ENCODE measurements at regions not wholly inside any gene's neighbourhood (a gene's known extent, or its start where the extent isn't known, plus 50 kb on each side); places are given as distances from the start of the nearest gene placed in this dataset.

DNA sequence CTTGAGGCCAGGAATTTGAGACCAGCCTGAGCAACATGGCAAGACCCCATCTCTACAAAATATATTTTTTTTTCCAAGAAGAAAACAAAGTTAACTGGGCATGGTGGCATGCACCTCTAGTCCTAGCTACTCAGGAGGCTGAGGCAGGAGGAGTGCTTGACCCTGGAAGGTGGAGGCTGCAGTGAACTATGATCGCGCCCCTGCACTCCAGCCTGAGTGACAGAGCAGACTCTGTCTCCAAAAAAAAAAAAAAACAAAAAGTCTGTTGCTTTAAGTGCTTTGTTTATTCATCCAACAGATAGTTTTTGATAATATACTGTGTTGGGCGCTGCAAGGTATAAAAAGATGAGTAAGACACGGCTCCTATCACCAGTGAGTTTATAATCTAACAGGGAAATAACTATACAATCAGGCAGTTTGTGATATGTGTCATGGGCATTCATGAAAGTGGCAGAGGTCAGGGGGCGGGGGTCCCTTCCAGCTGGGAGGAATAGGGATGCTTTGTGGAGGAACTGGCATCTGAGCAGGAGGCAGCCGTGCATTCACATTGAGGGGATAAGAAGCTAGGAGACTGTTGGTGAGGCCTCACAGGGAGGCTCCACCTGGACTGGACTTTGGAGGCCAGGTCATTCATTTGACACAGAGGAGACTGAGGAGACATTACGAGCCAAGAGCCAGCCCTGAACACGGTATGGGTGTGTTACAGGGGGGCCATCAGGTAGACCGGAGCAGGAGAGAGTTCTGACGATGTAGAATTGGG, 67.3 kb upstream of the ERRFI1 start:
- Histone ChIP-seq H3K4me3 (ENCODE audit: extremely low read depth in 1 of 4, insufficient read depth in 2 of 4, low read depth in 3 of 4, low read length in 4 of 4) (no peak overlapping the region), H3K4me1 (replicated peaks in 1 of 4; ENCODE audit: control insufficient read depth in 3 of 4, insufficient read depth in 4 of 4, low read length in 3 of 4) (no peaks in the 10 kb centered on the region), H2AK5ac (ENCODE audit: low read depth, low read length) (no peak overlapping the region), H2BK120ac (replicated peaks; ENCODE audit: low read depth, low read length) (no peak overlapping the region), H3K79me2 (ENCODE audit: control insufficient read depth in 1 of 2, insufficient read depth in 2 of 2, low read length in 2 of 2) (no peaks in the 10 kb centered on the region), H3K18ac (ENCODE audit: extremely low read depth, low read length) (no peak overlapping the region), H3K4ac (replicated peaks; ENCODE audit: insufficient read length, low read depth, low read length) (no peak overlapping the region), H4K91ac (replicated peaks; ENCODE audit: insufficient read length, low read length) (no peak overlapping the region), H3K27ac (ENCODE audit: low read depth, low read length) (no peak overlapping the region), H4K20me1 (replicated peaks in 1 of 2; ENCODE audit: control insufficient read depth in 1 of 2, insufficient read depth in 2 of 2, low read length in 2 of 2) (no peaks in the 10 kb centered on the region), H3K23me2 (ENCODE audit: low read depth, low read length) (no peaks in the 10 kb centered on the region), H2BK5ac (ENCODE audit: low read depth, low read length) (no peak overlapping the region), H3K36me3 (ENCODE audit: control insufficient read depth in 2 of 4, insufficient read depth in 4 of 4, low read length in 3 of 4) (no peaks in the 10 kb centered on the region), H3K23ac (ENCODE audit: insufficient read length) (no peak overlapping the region), H2AFZ (ENCODE audit: low read length) (no peak overlapping the region), H3K56ac (replicated peaks; ENCODE audit: insufficient read length, low read depth, low read length) (no peak overlapping the region), H4K5ac (ENCODE audit: insufficient read length, low read depth, low read length) (no peak overlapping the region), H2BK12ac (ENCODE audit: low read depth, low read length) (no peak overlapping the region), H4K8ac (ENCODE audit: extremely low read depth, insufficient read depth, low read length) (no peak overlapping the region), H3K4me2 (ENCODE audit: insufficient read depth in 1 of 2, low read depth in 2 of 2, low read length in 2 of 2) (no peak overlapping the region), H2BK20ac (ENCODE audit: low read length) (no peak overlapping the region), H3K14ac (ENCODE audit: insufficient read length) (no peak overlapping the region), H3K9me3 (ENCODE audit: insufficient read depth in 2 of 2, low read depth in 1 of 2, low read length in 1 of 2) (no peaks in the 10 kb centered on the region), H3K9ac (replicated peaks in 1 of 4; ENCODE audit: extremely low read depth in 1 of 4, low read depth in 3 of 4, low read length in 3 of 4) (no peak overlapping the region), H2BK15ac (ENCODE audit: low read length) (no peak overlapping the region), H3K27me3 (replicated peaks in 1 of 4; ENCODE audit: control insufficient read depth in 3 of 4, extremely low read depth in 1 of 4, insufficient read depth in 3 of 4, low read length in 3 of 4) (no peaks in the 10 kb centered on the region), H3K79me1 (ENCODE audit: low read depth, low read length) (no peaks in the 10 kb centered on the region)
- ChIA-PET CTCF (ENCODE audit: partially characterized antibody) (no interaction called here), POLR2A (ENCODE audit: partially characterized antibody) (no interaction called here)
- FAIRE-seq (no peak), DNase-seq (ENCODE audit: low read depth in 1 of 2, low spot score in 2 of 2) (no peak)
- WGBS, 2 experiments (ENCODE audit: extremely low coverage in 1 of 2, insufficient coverage in 1 of 2, insufficient read length in 1 of 2, insufficient replicate concordance in 2 of 2, low coverage in 1 of 2, low lambda C conversion rate in 2 of 2, missing lambda C conversion rate in 1 of 2): 89% methylated on average over 8 of the region's 10 CpGs; no CpG with 5 or more reads in 1 of the 2 experiments
- TF ChIP-seq RAD21 (IDR thresholded peaks at IDR 0.05 in 1 of 2, conservative IDR thresholded peaks at IDR 0.05 in 1 of 2; ENCODE audit: low read depth in 2 of 2, low read length in 2 of 2) (no peak), CTBP2 (IDR thresholded peaks at IDR 0.05; ENCODE audit: borderline replicate concordance, insufficient read depth, insufficient read length, low read length) (no peak), EGR1 (IDR thresholded peaks at IDR 0.05; ENCODE audit: borderline replicate concordance, low read depth, low read length) (no peak), BCL11A (IDR thresholded peaks at IDR 0.05; ENCODE audit: low read depth in 2 of 2, low read length in 2 of 2) (no peak), EP300 (IDR thresholded peaks at IDR 0.05; ENCODE audit: borderline replicate concordance in 1 of 2, low read depth in 2 of 2, low read length in 2 of 2) (no peak), EZH2 (IDR thresholded peaks at IDR 0.05; ENCODE audit: low read depth, low read length, severe bottlenecking) (no peak), GTF2F1 (IDR thresholded peaks at IDR 0.05; ENCODE audit: borderline replicate concordance, low read depth, low read length) (no peak), BACH1 (IDR thresholded peaks at IDR 0.05; ENCODE audit: low read length) (no peak)
- TF ChIP-seq, protein P1, sequence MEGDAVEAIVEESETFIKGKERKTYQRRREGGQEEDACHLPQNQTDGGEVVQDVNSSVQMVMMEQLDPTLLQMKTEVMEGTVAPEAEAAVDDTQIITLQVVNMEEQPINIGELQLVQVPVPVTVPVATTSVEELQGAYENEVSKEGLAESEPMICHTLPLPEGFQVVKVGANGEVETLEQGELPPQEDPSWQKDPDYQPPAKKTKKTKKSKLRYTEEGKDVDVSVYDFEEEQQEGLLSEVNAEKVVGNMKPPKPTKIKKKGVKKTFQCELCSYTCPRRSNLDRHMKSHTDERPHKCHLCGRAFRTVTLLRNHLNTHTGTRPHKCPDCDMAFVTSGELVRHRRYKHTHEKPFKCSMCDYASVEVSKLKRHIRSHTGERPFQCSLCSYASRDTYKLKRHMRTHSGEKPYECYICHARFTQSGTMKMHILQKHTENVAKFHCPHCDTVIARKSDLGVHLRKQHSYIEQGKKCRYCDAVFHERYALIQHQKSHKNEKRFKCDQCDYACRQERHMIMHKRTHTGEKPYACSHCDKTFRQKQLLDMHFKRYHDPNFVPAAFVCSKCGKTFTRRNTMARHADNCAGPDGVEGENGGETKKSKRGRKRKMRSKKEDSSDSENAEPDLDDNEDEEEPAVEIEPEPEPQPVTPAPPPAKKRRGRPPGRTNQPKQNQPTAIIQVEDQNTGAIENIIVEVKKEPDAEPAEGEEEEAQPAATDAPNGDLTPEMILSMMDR (IDR thresholded peaks at IDR 0.05; ENCODE audit: control extremely low read depth in 1 of 3, insufficient read depth in 1 of 3, low read depth in 1 of 3, low read length in 3 of 3): no peak

All from H1 (cell line).